Endothelial cell of umbilical vein (primary cell): ENCODE measurements at regions not wholly inside any gene's neighbourhood (a gene's known extent, or its start where the extent isn't known, plus 50 kb on each side); places are given as distances from the start of the nearest gene placed in this dataset.

ENCODE experiments used
- BruUV-seq: library from RNA; stranded (reverse); fragments of 400-500 nt; replicated peaks from 2 replicates; lab custom pipeline; 2021; lab: Mats Ljungman, UMichigan
- CTCF ChIA-PET: fragments of 300-600, 350-600 bp; sonication (Branson Sonifier 250); formaldehyde crosslinking; loops from one replicate; lab custom pipeline; 2021; ENCODE audit warnings: antibody characterized with exemption, inconsistent platforms; lab: Charles Lee
- POLR2A ChIA-PET: fragments of 300-600, 350-600 bp; sonication (Branson Sonifier 250); formaldehyde crosslinking; loops from one replicate; lab custom pipeline; 2021; ENCODE audit warnings: antibody characterized with exemption, inconsistent platforms; lab: Charles Lee
- DNase-seq: peaks from one replicate; pipeline ENCODE4 v3.0.0-alpha.2; 2011; ENCODE audit warnings: low read depth, low spot score
- FAIRE-seq: peaks from 2 replicates; lab custom pipeline; 2011; peaks lifted over from hg19 to GRCh38; lab: Jason Lieb, UNC
- H2AFZ ChIP-seq: 2 replicates; pipeline ENCODE4 v1.6.0; 2012; ENCODE audit warnings: low read depth, low read length, control low read depth, inconsistent platforms
- H3K27ac ChIP-seq: 2 replicates; pipeline ENCODE4 v1.5.1; 2011; ENCODE audit warnings: low read depth, mild to moderate bottlenecking, control low read depth, low read length, moderate library complexity; ENCODE audit not compliant: insufficient read depth
- H3K27me3 ChIP-seq, 2 experiments: 2 replicates each; pipeline versions ENCODE4 v1.6.0 to v1.6.1; 2011; ENCODE audit warnings: low read length in 2 of 2, mixed read lengths in 1 of 2; ENCODE audit not compliant: control insufficient read depth in 2 of 2, insufficient read depth in 2 of 2
- H3K36me3 ChIP-seq, 2 experiments: 2 replicates in 1 of 2; 3 replicates in 1 of 2; pipeline ENCODE4 v1.5.1; 2011; ENCODE audit warnings: low read length in 2 of 2, mild to moderate bottlenecking in 1 of 2, moderate library complexity in 1 of 2; ENCODE audit not compliant: control insufficient read depth in 2 of 2, insufficient read depth in 2 of 2; ENCODE audit errors: extremely low read depth in 1 of 2
- H3K4me1 ChIP-seq: 3 replicates; pipeline ENCODE4 v1.5.1; 2011; ENCODE audit warnings: mild to moderate bottlenecking, low read length; ENCODE audit not compliant: control insufficient read depth, insufficient read depth; ENCODE audit errors: extremely low read depth
- H3K4me2 ChIP-seq: 2 replicates; pipeline ENCODE4 v1.6.1; 2011; ENCODE audit warnings: low read length, control low read depth, mixed read lengths; ENCODE audit not compliant: insufficient read depth
- H3K4me3 ChIP-seq, 3 experiments: fragments of 200-600 bp in 1 of 3; sonication (generic), shearing (Covaris generic) in 1 of 3; replicated peaks in 1 of 3; 2 replicates each; pipeline ENCODE4 v1.5.1; 2011 to 2016; ENCODE audit warnings: control low read depth in 3 of 3, low read length in 3 of 3, mild to moderate bottlenecking in 2 of 3, inconsistent platforms in 1 of 3, low read depth in 1 of 3, moderate library complexity in 1 of 3; ENCODE audit not compliant: insufficient read depth in 1 of 3
- H3K79me2 ChIP-seq: 2 replicates; pipeline ENCODE4 v1.6.0; 2012; ENCODE audit warnings: low read length, inconsistent platforms; ENCODE audit not compliant: control insufficient read depth, insufficient read depth
- H3K9ac ChIP-seq: replicated peaks from 2 replicates; pipeline ENCODE3; 2011; ENCODE audit warnings: low read length, control low read depth; ENCODE audit not compliant: insufficient read depth; ENCODE audit errors: extremely low read depth
- H3K9me1 ChIP-seq: replicated peaks from 3 replicates; pipeline ENCODE4 v1.6.0; 2011; ENCODE audit warnings: mild to moderate bottlenecking, low read length; ENCODE audit not compliant: control insufficient read depth, insufficient read depth; ENCODE audit errors: extremely low read depth
- H3K9me3 ChIP-seq: replicated peaks from 2 replicates; pipeline ENCODE4 v1.5.1; 2012; ENCODE audit warnings: low read length, inconsistent platforms; ENCODE audit not compliant: control insufficient read depth, insufficient read depth
- H4K20me1 ChIP-seq: replicated peaks from 2 replicates; pipeline ENCODE3; 2011; ENCODE audit warnings: mild to moderate bottlenecking, low read length; ENCODE audit not compliant: control insufficient read depth, insufficient read depth; ENCODE audit errors: extremely low read depth
- EZH2 ChIP-seq: IDR thresholded peaks from 2 replicates; pipeline ENCODE4 v1.6.1; 2012; ENCODE audit warnings: borderline replicate concordance, low read depth, mild to moderate bottlenecking, moderate library complexity, low read length, inconsistent platforms; ENCODE audit not compliant: severe bottlenecking
- FOS ChIP-seq: IDR thresholded peaks from 2 replicates; pipeline ENCODE4 v1.6.1; 2011; ENCODE audit warnings: mild to moderate bottlenecking, low read length, moderate library complexity, borderline replicate concordance; ENCODE audit not compliant: insufficient read depth
- GATA2 ChIP-seq: IDR thresholded peaks from 2 replicates; pipeline ENCODE4 v1.7.0; 2011; ENCODE audit warnings: low read depth, mild to moderate bottlenecking, moderate library complexity, mixed read lengths, low read length; ENCODE audit not compliant: insufficient read length, insufficient read depth
- JUN ChIP-seq: IDR thresholded peaks from 2 replicates; pipeline ENCODE4 v1.6.1; 2011; ENCODE audit warnings: borderline replicate concordance, low read depth; ENCODE audit not compliant: insufficient read length, insufficient read depth
- MAX ChIP-seq: IDR thresholded peaks from 2 replicates; pipeline ENCODE4 v1.6.1; 2011; ENCODE audit not compliant: insufficient read depth, insufficient read length
- MYC ChIP-seq: IDR thresholded peaks from one replicate; pipeline ENCODE4 v1.6.1; 2011; ENCODE audit warnings: mild to moderate bottlenecking, low read depth, low read length
- POLR2A ChIP-seq: IDR thresholded peaks from 2 replicates; pipeline ENCODE4 v1.6.1; 2012; ENCODE audit warnings: low read depth, mild to moderate bottlenecking, control low read depth, low read length
- POLR2AphosphoS5 ChIP-seq: IDR thresholded peaks from 2 replicates; pipeline ENCODE4 v1.6.1; 2012; ENCODE audit warnings: low read depth, mild to moderate bottlenecking, control low read depth, low read length, moderate library complexity; ENCODE audit not compliant: insufficient read depth
- dilution Hi-C: fragments of 300-500 bp; cut with MboI; formaldehyde crosslinking; loops from one replicate; pipeline ENCODE4 v1.15.0; 2019; ENCODE audit warnings: low sequenced_read_pairs; ENCODE audit not compliant: extremely low pct_ligation_motif_present
- intact Hi-C: fragments of 100-400 bp; cut with micrococcal nuclease; formaldehyde crosslinking; loops from one replicate; pipeline ENCODE4 v1.10.0; 2022
- TF ChIP-seq, protein P1 (sequence below), 2 donors: IDR thresholded peaks; 1 replicate in 1 of 2; 2 replicates in 1 of 2; pipeline ENCODE4 v1.5.1; 2011; ENCODE audit warnings: low read length in 2 of 2, mild to moderate bottlenecking in 2 of 2, moderate library complexity in 2 of 2, control low read depth in 1 of 2, inconsistent platforms in 1 of 2, low read depth in 1 of 2; ENCODE audit not compliant: insufficient read depth in 1 of 2; ENCODE audit errors: extremely low read depth in 1 of 2

DNA sequence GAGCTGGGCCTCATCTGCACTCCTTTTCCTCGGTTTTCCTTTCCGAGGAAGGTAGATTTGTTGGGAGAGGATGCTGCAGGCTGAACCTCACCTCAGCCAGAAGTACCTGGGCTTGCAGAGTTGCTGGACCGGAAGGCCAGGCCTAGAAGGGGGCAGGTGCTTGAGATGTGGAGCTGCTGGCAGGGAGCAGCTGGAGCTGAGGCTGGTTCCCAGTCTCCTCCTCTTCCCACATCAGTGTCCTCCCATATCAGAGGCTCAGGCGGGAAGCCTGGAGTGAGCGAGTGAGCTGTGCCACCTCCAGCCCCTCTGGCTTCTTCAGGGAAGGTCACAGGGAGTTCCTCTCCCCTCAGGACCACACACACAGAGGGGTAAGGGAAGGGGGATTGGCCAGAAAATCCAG lies 259.4 kb downstream of the GADD45G start:
- H3K9me1 ChIP-seq = no peaks in the 10 kb centered on the region
- H3K9ac ChIP-seq = no peak overlapping the region
- H3K36me3 ChIP-seq = no peaks in the 10 kb centered on the region
- no peaks in the 10 kb centered on the region for H3K79me2 ChIP-seq
- ChIA-PET POLR2A (no interaction called here), CTCF (interaction anchor here (1.1 kb wide), 1 partner anchor 17 kb away, joined by 3 read pairs; no protein-coding TSS in a partner anchor)
- TF ChIP-seq, protein P1, sequence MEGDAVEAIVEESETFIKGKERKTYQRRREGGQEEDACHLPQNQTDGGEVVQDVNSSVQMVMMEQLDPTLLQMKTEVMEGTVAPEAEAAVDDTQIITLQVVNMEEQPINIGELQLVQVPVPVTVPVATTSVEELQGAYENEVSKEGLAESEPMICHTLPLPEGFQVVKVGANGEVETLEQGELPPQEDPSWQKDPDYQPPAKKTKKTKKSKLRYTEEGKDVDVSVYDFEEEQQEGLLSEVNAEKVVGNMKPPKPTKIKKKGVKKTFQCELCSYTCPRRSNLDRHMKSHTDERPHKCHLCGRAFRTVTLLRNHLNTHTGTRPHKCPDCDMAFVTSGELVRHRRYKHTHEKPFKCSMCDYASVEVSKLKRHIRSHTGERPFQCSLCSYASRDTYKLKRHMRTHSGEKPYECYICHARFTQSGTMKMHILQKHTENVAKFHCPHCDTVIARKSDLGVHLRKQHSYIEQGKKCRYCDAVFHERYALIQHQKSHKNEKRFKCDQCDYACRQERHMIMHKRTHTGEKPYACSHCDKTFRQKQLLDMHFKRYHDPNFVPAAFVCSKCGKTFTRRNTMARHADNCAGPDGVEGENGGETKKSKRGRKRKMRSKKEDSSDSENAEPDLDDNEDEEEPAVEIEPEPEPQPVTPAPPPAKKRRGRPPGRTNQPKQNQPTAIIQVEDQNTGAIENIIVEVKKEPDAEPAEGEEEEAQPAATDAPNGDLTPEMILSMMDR (IDR thresholded peaks at IDR 0.05; ENCODE audit: extremely low read depth in 1 of 2, insufficient read depth in 1 of 2, low read depth in 1 of 2, low read length in 2 of 2) = no peak
- TF ChIP-seq MYC = no peak
- TF ChIP-seq JUN = no peak
- TF ChIP-seq EZH2 = no peak
- no peak for TF ChIP-seq MAX
- no peak for TF ChIP-seq GATA2
- TF ChIP-seq FOS = no peak
- no peak for TF ChIP-seq POLR2AphosphoS5
- TF ChIP-seq POLR2A = no peak
- dilution Hi-C loops (no loop called here), intact Hi-C loops (no loop called here)
- FAIRE-seq (no peak), DNase-seq (no peak)
- H3K4me2 ChIP-seq = no peak overlapping the region
- BruUV-seq = no TSS peak
- H4K20me1 ChIP-seq = no peaks in the 10 kb centered on the region
- no peaks in the 10 kb centered on the region for H3K4me1 ChIP-seq
- H3K4me3 ChIP-seq = no peak overlapping the region
- no peak overlapping the region for H3K27ac ChIP-seq
- H3K27me3 ChIP-seq = peaks cover 0 to 2% of the 10 kb centered on the region in 2 experiments
- H3K9me3 ChIP-seq = no peaks in the 10 kb centered on the region
- no peak overlapping the region for H2AFZ ChIP-seq
